ENCODE measurements at regions not wholly inside any gene's neighbourhood (a gene's known extent, or its start where the extent isn't known, plus 50 kb on each side); places are given as distances from the start of the nearest gene placed in this dataset.
"Not testable (repeated sequence)": the region's sequence is repeated elsewhere in the genome, so short reads cannot be mapped to it uniquely, and the experiment has no call there.

DNA sequence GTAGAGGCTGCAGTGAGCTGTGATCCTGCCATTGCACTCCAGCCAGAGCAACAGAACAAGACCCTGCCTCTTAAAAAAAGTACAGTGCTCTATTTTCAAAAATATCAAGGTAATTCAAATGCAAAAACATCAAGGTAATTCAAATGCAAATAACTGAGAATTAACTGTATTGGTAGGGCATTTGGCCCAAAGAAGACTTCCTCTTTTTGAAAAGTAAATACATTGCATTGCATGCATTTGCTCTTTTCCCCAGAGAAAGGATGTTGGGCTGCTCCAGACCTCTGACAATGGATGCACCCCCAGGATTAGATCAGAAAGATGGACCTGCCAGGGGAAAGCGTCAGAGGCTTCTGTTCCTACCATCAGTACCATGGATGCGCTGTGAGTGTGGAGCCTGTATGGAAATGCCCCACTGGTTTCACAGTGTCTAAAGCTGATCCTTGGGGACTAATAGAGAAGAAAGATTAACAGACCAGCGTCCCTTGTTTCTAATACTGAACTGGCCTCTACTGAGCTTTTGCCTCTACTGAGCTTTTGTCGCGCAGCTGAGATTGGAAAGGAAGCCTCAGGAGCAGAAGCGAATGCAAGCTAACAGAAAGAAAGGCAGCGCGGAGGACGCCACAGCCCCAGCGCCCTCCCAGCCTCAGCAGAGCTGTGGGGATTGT is 93.5 kb upstream of the LYZL2 start:
- no peak for DNase-seq (ENCODE audit: low read depth)
- no peak overlapping the region for H3K4me3 ChIP-seq (ENCODE audit: low read depth, low read length)
- TF ChIP-seq, protein P1, sequence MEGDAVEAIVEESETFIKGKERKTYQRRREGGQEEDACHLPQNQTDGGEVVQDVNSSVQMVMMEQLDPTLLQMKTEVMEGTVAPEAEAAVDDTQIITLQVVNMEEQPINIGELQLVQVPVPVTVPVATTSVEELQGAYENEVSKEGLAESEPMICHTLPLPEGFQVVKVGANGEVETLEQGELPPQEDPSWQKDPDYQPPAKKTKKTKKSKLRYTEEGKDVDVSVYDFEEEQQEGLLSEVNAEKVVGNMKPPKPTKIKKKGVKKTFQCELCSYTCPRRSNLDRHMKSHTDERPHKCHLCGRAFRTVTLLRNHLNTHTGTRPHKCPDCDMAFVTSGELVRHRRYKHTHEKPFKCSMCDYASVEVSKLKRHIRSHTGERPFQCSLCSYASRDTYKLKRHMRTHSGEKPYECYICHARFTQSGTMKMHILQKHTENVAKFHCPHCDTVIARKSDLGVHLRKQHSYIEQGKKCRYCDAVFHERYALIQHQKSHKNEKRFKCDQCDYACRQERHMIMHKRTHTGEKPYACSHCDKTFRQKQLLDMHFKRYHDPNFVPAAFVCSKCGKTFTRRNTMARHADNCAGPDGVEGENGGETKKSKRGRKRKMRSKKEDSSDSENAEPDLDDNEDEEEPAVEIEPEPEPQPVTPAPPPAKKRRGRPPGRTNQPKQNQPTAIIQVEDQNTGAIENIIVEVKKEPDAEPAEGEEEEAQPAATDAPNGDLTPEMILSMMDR (IDR thresholded peaks at IDR 0.05; ENCODE audit: insufficient read depth, low read length) = no peak

DNA sequence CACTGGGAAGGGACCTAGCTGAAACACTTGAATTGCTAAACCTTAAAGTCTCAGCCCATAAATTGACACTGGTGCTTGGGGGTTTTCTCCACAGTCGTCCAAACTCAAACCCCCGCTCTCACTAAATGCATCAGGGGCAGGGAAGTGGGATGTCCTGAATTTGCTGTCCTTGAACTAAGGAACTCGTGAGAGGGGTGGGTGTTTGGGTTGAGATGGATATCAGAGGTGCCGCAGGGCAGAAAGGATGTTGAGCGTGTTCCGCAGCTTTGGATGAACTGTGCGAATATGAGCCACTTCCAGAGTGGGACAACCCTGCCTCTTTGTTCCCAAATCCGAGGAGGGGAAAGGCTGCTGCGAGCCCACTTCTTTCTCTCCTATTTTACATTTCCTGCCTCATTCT is 90.3 kb upstream of the LYZL2 start:
- no peak overlapping the region for H3K4me3 ChIP-seq (ENCODE audit: low read depth, low read length)
- TF ChIP-seq, protein P1 (IDR thresholded peaks at IDR 0.05; ENCODE audit: insufficient read depth, low read length) = no peak
- no peak for DNase-seq (ENCODE audit: low read depth)

DNA sequence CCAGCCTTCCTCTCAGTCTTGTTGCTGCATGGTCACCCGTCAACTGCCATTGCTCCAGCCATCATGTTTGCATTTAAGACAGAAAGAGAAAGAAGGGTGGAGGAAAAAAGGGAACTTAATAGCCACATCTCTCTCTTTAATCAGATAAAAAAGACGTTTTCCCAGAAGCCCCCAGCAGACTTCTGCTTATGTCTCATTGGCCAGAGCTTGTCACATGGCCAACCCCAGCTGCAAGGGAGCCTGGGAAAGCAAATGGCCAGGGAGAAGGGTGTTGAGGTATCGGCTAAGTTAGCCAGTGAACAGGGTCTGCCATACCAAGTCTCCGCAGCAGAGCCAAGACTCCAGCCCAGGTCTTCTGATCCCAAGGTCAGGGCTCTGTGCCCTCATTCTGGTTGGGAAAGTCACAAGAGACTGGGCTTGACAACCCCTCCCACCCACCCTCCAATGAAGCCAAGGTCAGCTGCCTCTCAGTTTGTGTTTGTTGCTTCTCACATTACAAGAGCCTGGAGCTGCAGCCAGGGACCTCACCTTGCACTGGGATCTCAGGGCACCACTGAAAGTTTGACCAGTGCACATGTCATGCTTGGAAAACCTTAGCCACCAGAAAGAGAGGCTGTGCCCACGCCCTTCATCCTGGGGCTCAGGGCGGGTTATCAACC is 80.3 kb upstream of the LYZL2 start:
- DNase-seq (ENCODE audit: low read depth) = no peak
- TF ChIP-seq, protein P1 (IDR thresholded peaks at IDR 0.05; ENCODE audit: insufficient read depth, low read length) = no peak
- H3K4me3 ChIP-seq (ENCODE audit: low read depth, low read length) = no peak overlapping the region

DNA sequence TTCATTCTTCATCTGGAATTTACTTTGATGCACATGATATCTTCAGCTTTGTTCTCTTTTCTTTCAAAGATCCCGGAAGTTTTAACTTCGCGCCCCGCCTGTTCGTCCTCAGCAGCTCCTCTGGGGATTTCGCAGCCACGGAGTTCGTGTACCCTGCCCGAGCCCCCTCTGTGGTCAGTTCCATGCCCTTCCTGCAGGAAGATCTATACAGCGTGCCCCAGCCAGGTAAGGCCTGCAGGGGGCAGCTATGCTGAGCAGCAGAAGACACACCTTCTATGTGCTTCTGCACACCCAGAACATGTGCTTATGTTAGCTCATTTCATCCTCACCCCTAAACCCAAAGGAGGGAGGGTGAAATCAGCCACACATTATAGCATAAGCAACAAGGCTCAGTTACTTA is 79.7 kb upstream of the LYZL2 start:
- TF ChIP-seq, protein P1 (IDR thresholded peaks at IDR 0.05; ENCODE audit: insufficient read depth, low read length) = no peak
- no peak for DNase-seq (ENCODE audit: low read depth)
- no peak overlapping the region for H3K4me3 ChIP-seq (ENCODE audit: low read depth, low read length)

DNA sequence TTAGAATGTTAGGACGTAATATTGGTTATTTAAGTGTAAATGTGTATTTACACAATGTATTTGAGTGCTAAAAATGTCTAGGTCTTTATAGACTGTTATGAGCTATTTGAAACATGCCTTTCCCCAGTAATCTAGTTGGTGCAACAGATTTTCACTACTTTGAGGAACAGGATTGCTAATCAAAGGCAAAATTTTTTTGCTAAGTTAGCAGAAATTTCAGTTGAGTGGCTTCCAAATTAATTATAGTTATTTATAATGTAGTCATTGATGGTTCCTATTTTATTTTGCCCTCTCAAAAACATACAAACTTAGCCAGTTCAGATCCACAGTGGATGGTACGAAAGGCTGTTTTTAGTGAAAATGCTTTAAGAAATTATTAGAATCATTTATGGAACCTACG is 78.7 kb upstream of the LYZL2 start:
- DNase-seq (ENCODE audit: low read depth) = no peak
- TF ChIP-seq, protein P1 (IDR thresholded peaks at IDR 0.05; ENCODE audit: insufficient read depth, low read length) = no peak
- H3K4me3 ChIP-seq (ENCODE audit: low read depth, low read length) = no peak overlapping the region

DNA sequence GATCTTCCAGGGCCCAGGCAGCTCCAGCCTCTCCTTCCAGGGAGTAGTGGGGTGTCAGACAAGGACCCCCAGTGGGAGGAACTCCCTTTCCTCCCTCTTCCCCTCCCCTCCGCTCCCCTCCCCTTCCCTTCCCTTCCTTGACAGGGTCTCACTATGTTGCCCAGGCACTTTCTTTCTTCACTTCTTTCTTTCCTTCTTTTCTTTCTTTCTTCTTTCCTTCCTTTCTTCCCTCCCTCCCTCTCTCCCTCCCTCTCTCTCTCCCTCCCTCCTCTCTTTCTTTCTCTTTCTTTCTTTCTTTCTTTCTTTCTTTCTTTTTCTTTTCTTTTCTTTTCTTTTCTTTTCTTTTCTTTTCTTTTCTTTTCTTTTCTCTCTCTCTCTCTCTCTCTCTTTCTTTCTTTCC is 76.6 kb upstream of the LYZL2 start:
- not testable (repeated sequence) for H3K4me3 ChIP-seq (ENCODE audit: low read depth, low read length); DNase-seq (ENCODE audit: low read depth)

DNA sequence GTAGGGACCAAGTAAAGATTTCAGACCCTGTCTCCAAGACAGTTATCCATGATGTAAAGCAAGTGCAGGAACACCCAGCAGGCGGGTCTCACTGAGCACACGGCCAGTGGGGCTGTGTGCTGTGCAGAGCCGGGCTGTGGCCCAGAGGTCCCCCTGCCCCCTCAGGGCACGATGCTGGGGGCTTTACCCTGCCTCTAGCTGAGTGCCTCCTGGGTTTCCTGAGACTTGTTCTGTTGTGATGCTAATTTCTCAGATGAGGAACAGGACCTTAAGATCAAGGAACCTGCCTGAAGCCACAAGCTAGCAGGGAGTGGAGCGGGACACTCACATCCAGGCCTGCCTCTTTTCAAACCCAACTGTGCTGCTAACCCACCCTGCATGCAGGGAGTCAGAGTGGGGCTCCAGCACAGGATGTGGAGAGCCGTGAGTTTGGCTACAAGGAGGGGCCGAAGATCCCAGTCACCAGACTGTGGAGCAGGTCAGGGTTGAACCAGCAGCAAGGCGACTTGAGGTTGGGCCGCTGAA is 76.1 kb upstream of the LYZL2 start:
- no peak for DNase-seq (ENCODE audit: low read depth)
- no peak overlapping the region for H3K4me3 ChIP-seq (ENCODE audit: low read depth, low read length)
- TF ChIP-seq, protein P1 (IDR thresholded peaks at IDR 0.05; ENCODE audit: insufficient read depth, low read length) = no peak
